Endothelial cell of umbilical vein (primary cell): ENCODE measurements at regions not wholly inside any gene's neighbourhood (a gene's known extent, or its start where the extent isn't known, plus 50 kb on each side); places are given as distances from the start of the nearest gene placed in this dataset.

ENCODE experiments used
- EZH2 ChIP-seq: IDR thresholded peaks from 2 replicates; pipeline ENCODE4 v1.6.1; 2012; ENCODE audit warnings: borderline replicate concordance, low read depth, mild to moderate bottlenecking, moderate library complexity, low read length, inconsistent platforms; ENCODE audit not compliant: severe bottlenecking
- FOS ChIP-seq: IDR thresholded peaks from 2 replicates; pipeline ENCODE4 v1.6.1; 2011; ENCODE audit warnings: mild to moderate bottlenecking, low read length, moderate library complexity, borderline replicate concordance; ENCODE audit not compliant: insufficient read depth
- JUN ChIP-seq: IDR thresholded peaks from 2 replicates; pipeline ENCODE4 v1.6.1; 2011; ENCODE audit warnings: borderline replicate concordance, low read depth; ENCODE audit not compliant: insufficient read length, insufficient read depth
- MYC ChIP-seq: IDR thresholded peaks from one replicate; pipeline ENCODE4 v1.6.1; 2011; ENCODE audit warnings: mild to moderate bottlenecking, low read depth, low read length
- POLR2AphosphoS5 ChIP-seq: IDR thresholded peaks from 2 replicates; pipeline ENCODE4 v1.6.1; 2012; ENCODE audit warnings: low read depth, mild to moderate bottlenecking, control low read depth, low read length, moderate library complexity; ENCODE audit not compliant: insufficient read depth
- TF ChIP-seq, protein P1 (sequence below), 2 donors: IDR thresholded peaks; 1 replicate in 1 of 2; 2 replicates in 1 of 2; pipeline ENCODE4 v1.5.1; 2011; ENCODE audit warnings: low read length in 2 of 2, mild to moderate bottlenecking in 2 of 2, moderate library complexity in 2 of 2, control low read depth in 1 of 2, inconsistent platforms in 1 of 2, low read depth in 1 of 2; ENCODE audit not compliant: insufficient read depth in 1 of 2; ENCODE audit errors: extremely low read depth in 1 of 2
- TF ChIP-seq, protein P2 (sequence below): IDR thresholded peaks from 2 replicates; pipeline ENCODE4 v1.6.1; 2011; ENCODE audit not compliant: insufficient read depth, insufficient read length

- TF ChIP-seq, protein P1, sequence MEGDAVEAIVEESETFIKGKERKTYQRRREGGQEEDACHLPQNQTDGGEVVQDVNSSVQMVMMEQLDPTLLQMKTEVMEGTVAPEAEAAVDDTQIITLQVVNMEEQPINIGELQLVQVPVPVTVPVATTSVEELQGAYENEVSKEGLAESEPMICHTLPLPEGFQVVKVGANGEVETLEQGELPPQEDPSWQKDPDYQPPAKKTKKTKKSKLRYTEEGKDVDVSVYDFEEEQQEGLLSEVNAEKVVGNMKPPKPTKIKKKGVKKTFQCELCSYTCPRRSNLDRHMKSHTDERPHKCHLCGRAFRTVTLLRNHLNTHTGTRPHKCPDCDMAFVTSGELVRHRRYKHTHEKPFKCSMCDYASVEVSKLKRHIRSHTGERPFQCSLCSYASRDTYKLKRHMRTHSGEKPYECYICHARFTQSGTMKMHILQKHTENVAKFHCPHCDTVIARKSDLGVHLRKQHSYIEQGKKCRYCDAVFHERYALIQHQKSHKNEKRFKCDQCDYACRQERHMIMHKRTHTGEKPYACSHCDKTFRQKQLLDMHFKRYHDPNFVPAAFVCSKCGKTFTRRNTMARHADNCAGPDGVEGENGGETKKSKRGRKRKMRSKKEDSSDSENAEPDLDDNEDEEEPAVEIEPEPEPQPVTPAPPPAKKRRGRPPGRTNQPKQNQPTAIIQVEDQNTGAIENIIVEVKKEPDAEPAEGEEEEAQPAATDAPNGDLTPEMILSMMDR (IDR thresholded peaks at IDR 0.05; ENCODE audit: extremely low read depth in 1 of 2, insufficient read depth in 1 of 2, low read depth in 1 of 2, low read length in 2 of 2) = no peak
- TF ChIP-seq EZH2 (no peak), FOS (no peak), JUN (no peak), MYC (no peak), POLR2AphosphoS5 (no peak)
- TF ChIP-seq, protein P2, sequence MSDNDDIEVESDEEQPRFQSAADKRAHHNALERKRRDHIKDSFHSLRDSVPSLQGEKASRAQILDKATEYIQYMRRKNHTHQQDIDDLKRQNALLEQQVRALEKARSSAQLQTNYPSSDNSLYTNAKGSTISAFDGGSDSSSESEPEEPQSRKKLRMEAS = no peak
Observed at GRCh38 chr7:49580000-49580399, 193.4 kb upstream of the VWC2 start.
